Left lung (tissue), 4 donors: ENCODE measurements at regions not wholly inside any gene's neighbourhood (a gene's known extent, or its start where the extent isn't known, plus 50 kb on each side); places are given as distances from the start of the nearest gene placed in this dataset.
A peak's percentile ranks its signal among the peaks of the same experiment; 100 is the strongest.

Experiments used
- ATAC-seq: fragments of 200-7000 bp; cut with Tn5 transposase; one replicate; pipeline ENCODE4 v1.9.1; 2020; ENCODE audit warnings: moderate library complexity
- DNase-seq, 4 donors: peaks; one replicate each; pipeline ENCODE4 v3.0.0-alpha.2; 2013 to 2020
- H3K27ac ChIP-seq, 2 donors: fragments of 200-600 bp; sonication (generic) in 1 of 2; one replicate each; pipeline versions ENCODE4 v1.5.0 to v1.8.0; 2020 to 2021
- H3K27me3 ChIP-seq, 2 donors: fragments of 200-600 bp; sonication (generic) in 1 of 2; one replicate each; pipeline versions ENCODE4 v1.5.0 to v1.8.0; 2020 to 2021
- H3K36me3 ChIP-seq, 2 donors: fragments of 200-600 bp; sonication (generic) in 1 of 2; one replicate each; pipeline versions ENCODE4 v1.5.0 to v1.8.0; 2020 to 2021
- H3K4me1 ChIP-seq, 2 donors: fragments of 200-600 bp; one replicate each; pipeline ENCODE4 v1.8.0; 2021
- H3K4me3 ChIP-seq, 2 donors: fragments of 200-600 bp; sonication (generic) in 1 of 2; one replicate each; pipeline versions ENCODE4 v1.5.0 to v1.8.0; 2020 to 2021; ENCODE audit warnings: mild to moderate bottlenecking in 1 of 2
- H3K9me3 ChIP-seq, 2 donors: fragments of 200-600 bp; sonication (generic) in 1 of 2; one replicate each; pipeline versions ENCODE4 v1.5.0 to v1.8.0; 2020 to 2021
- CTCF ChIP-seq, 2 donors: fragments of 200-600 bp; sonication (generic) in 1 of 2; IDR thresholded peaks; one replicate each; pipeline versions ENCODE4 v1.5.0 to v1.8.0; 2021; ENCODE audit warnings: antibody characterized with exemption in 2 of 2
- intact Hi-C, 2 donors: fragments of 100-400 bp; cut with DNase I; formaldehyde crosslinking; loops; one replicate each; pipeline versions ENCODE4 v1.11.2 to v1.14.2; 2022
- donor health status: DM: no; HTN: yes; CAD: no.
- donor health status: DM: no; HTN: no; CAD: no.

- no peak for ATAC-seq
- no peak overlapping the region for H3K4me3 ChIP-seq
- H3K4me1 ChIP-seq: no peaks in the 10 kb centered on the region
- TF ChIP-seq CTCF (IDR thresholded peaks at IDR 0.05): no peak
- peak in 1 of 4 donors; percentile 2 for DNase-seq
- no peaks in the 10 kb centered on the region for H3K27me3 ChIP-seq
- H3K9me3 ChIP-seq: no peaks in the 10 kb centered on the region
- H3K27ac ChIP-seq: no peak overlapping the region
- intact Hi-C loops: no loop called here
- no peaks in the 10 kb centered on the region for H3K36me3 ChIP-seq
These were observed 1083.3 kb upstream of the GYPC start for GRCh38 chr2:125572660-125573059.

- no peak for ATAC-seq
- no peak for TF ChIP-seq CTCF (IDR thresholded peaks at IDR 0.05)
- Histone ChIP-seq H3K9me3 (no peaks in the 10 kb centered on the region), H3K4me1 (no peaks in the 10 kb centered on the region), H3K27me3 (no peaks in the 10 kb centered on the region), H3K27ac (no peak overlapping the region), H3K36me3 (no peaks in the 10 kb centered on the region), H3K4me3 (no peak overlapping the region)
- no peak for DNase-seq
- intact Hi-C loops: no loop called here
These were observed 1082.5 kb upstream of the GYPC start for GRCh38 chr2:125573432-125573831.

- H3K27me3 ChIP-seq: no peaks in the 10 kb centered on the region
- no peak overlapping the region for H3K4me3 ChIP-seq
- no peaks in the 10 kb centered on the region for H3K36me3 ChIP-seq
- TF ChIP-seq CTCF (IDR thresholded peaks at IDR 0.05): no peak
- ATAC-seq: no peak
- intact Hi-C loops: no loop called here
- no peaks in the 10 kb centered on the region for H3K9me3 ChIP-seq
- H3K4me1 ChIP-seq: no peaks in the 10 kb centered on the region
- H3K27ac ChIP-seq: no peak overlapping the region
- no peak for DNase-seq
These were observed 1079.4 kb upstream of the GYPC start for GRCh38 chr2:125576558-125576957.

- ATAC-seq: no peak
These were observed 1074.4 kb upstream of the GYPC start for GRCh38 chr2:125581557-125581956.

GRCh38 chr2:125582516-125582915 is 1073.4 kb upstream of the GYPC start:
- no peaks in the 10 kb centered on the region for H3K9me3 ChIP-seq
- intact Hi-C loops: no loop called here
- no peak overlapping the region for H3K4me3 ChIP-seq
- no peak overlapping the region for H3K27ac ChIP-seq
- TF ChIP-seq CTCF (IDR thresholded peaks at IDR 0.05): no peak
- H3K27me3 ChIP-seq: no peaks in the 10 kb centered on the region
- no peaks in the 10 kb centered on the region for H3K4me1 ChIP-seq
- no peaks in the 10 kb centered on the region for H3K36me3 ChIP-seq
- DNase-seq (no peak), ATAC-seq (no peak)

More at GRCh38 chr2:125581557-125581956, 1074.4 kb upstream of the GYPC start:
- no peaks in the 10 kb centered on the region for H3K36me3 ChIP-seq
- H3K9me3 ChIP-seq: no peaks in the 10 kb centered on the region
- no peaks in the 10 kb centered on the region for H3K27me3 ChIP-seq
- TF ChIP-seq CTCF (IDR thresholded peaks at IDR 0.05): no peak
- H3K27ac ChIP-seq: no peak overlapping the region
- no peaks in the 10 kb centered on the region for H3K4me1 ChIP-seq
- no peak for DNase-seq
- intact Hi-C loops: no loop called here
- H3K4me3 ChIP-seq: no peak overlapping the region
